ENCODE measurements at regions not wholly inside any gene's neighbourhood (a gene's known extent, or its start where the extent isn't known, plus 50 kb on each side); places are given as distances from the start of the nearest gene placed in this dataset.
"Not testable (repeated sequence)": the region's sequence is repeated elsewhere in the genome, so short reads cannot be mapped to it uniquely, and the experiment has no call there.

DNA sequence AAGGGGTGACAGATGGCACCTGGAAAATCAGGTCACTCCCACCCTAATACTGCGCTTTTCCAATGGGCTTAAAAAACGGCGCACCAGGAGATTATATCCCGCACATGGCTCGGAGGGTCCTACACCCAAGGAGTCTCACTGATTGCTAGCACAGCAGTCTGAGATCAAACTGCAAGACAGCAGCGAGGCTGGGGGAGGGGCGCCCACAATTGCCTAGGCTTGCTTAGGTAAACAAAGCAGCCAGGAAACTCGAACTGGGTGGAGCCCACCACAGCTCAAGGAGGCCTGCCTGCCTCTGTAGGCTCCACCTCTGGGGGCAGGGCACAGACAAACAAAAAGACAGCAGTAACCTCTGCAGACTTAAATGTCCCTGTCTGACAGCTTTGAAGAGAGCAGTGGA, 205.7 kb upstream of the HTR1E start:
- not testable (repeated sequence) for DNase-seq

DNA sequence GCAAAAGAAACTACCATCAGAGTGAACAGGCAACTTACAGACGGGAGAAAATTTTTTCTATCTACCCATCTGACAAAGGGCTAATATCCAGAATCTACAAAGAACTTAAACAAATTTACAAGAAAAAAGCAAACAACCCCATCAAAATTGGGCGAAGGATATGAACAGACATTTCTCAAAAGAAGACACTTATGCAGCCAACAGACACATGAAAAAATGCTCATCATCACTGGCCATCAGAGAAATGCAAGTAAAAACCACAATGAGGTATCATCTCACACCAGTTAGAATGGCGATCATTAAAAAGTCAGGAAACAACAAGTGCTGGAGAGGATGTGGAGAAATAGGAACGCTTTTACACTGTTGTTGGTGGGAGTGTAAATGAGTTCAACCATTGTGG, 206.6 kb upstream of the HTR1E start:
- not testable (repeated sequence) for DNase-seq

DNA sequence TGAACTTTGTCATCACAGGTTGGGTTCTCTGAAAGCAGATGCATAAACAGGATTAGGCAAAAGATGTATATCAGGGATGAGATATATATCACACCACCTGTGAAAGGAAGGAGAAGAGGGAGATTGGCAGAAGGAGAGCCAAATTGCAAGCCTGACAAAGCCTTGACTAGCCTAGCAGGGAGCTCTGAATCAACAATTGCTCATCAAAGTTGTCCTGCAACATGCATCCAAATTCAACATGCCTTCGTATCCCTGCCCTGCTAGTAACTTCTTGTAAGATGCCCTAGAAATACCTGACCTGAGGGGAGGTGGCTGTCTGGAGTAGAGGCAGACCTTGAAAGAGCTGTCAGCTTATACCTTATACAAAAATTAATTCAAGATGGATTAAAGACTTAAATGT, 207.1 kb upstream of the HTR1E start:
- DNase-seq, result no peak

DNA sequence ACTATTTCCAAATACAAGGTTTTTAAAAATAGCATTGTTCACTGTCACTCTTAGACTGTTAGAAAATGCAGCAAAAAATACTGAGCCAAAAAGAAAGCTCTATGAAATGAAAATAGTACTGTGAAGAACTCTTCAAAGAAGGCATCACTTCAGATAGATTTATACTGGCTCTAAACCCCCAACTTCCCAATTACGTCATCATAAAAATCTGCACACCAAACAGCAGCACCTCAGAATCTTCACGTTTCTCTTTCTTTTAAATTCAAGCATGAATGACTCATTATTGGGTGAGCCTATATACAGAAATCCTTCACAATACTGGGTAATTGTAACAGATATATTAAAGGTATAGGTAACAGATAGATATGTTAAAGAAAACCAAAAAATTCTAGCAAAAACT, 208.4 kb upstream of the HTR1E start:
- DNase-seq, result no peak

DNA sequence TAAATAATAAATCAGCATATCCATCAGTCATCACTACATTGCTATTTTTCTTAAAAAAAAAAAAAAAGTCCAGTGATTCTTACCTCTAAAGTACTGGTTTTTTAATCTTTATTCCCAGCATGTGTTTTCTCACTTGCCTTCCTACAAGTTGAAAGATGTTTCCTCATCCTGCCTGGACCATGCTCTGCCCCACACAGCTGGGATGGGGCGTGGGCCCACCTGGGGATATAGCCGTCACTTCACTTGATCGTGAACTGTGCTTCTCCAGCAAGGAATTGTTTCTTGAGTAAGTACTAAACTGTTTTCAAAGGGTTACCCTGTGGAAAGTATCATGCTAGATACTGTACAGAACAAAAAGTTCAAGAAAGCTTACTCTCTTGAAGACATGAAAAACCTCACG, 212.6 kb upstream of the HTR1E start:
- DNase-seq, result no peak

DNA sequence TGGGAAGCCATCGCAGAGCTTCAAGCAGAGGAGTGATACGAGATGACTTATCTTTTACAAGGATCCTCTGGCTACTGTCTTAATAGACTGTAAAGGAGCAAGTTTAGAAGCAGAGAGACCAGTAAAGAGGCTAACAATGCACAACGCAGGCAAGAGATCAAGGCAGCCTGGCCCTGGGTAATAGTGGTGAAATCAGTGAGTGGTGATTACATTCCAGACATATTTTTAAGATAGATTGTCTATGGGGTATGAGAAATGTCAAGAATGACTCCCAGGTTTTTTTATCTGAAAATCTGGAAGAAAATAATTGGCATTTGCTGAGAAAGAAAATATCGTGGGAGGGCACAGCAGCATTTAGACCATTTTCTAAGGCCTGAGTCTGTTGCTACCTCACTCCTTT, 213.6 kb upstream of the HTR1E start:
- DNase-seq, result no peak

DNA sequence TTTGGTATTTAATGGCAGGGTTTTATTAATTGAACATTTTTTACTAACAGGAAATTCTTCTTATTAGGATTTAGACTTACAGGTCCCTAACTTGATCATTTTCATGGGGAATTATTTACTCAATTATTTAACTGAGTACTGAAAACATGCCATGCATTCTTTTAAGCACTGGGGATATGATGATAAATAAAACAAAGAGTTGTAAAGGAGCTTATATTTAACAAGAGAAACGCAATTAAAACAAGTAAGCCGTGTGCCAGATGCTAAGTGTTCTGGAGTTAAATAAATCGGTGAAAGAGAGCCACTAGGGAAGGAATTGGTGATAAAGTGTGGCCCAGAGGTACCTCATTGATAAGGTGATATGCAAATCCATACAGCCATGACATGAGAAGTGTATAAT, 214.2 kb upstream of the HTR1E start:
- DNase-seq, result no peak

DNA sequence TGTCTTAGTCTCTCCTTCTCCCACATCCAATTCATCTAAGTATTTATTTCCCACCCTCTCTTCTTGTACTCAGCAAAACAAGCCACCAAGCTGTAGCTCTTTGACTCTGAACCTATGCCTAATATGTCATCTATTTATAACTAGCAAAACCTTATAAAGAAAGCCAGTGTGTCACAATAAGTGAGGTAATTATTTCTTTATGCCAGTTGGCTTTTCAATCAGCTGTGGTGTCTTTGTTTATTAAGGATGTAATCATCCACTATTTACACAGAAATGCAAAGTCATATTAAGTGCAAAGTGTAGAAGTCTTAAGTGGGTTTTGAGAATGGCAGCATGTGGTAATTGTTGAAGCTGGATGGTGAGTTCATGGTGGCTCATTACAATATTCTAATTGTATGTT, 215.2 kb upstream of the HTR1E start:
- DNase-seq, result no peak

DNA sequence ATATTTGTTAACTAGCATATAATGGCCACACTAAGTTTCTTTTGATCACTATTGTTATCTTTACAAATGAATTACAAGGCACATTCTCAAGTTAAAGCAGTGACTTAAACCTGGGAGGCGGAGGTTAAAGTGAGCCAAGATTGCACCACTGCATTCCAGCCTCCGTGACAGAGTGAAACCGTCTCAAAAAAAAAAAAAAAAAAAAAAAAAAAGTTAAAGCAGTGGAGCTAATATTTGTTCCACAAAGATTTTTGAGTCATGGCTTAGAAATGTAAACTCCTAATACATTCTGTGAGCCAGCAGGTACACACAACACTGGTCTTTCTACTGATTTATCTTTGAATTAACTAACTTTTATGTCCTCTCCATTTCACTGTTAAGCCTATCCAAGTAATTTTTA, 221.7 kb upstream of the HTR1E start:
- no peak for DNase-seq

DNA sequence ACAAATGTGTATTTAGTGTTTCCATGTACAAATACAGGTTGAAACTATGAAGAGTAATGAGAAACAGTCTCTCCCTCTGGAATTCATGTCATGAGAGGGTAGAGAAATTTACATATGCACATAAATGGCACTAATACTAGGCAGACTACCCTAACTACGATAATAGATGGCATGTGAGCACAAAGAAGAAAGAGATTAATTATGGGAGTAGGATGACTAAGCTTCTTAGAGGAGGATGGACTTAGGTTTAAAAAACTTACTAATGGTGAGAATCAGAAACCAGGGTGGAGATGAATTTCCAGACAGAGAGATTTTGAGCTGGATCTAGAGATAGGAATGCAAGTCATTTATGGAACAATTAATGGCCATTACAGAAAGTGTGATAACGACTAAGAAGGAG, 225.3 kb upstream of the HTR1E start:
- no peak for DNase-seq

DNA sequence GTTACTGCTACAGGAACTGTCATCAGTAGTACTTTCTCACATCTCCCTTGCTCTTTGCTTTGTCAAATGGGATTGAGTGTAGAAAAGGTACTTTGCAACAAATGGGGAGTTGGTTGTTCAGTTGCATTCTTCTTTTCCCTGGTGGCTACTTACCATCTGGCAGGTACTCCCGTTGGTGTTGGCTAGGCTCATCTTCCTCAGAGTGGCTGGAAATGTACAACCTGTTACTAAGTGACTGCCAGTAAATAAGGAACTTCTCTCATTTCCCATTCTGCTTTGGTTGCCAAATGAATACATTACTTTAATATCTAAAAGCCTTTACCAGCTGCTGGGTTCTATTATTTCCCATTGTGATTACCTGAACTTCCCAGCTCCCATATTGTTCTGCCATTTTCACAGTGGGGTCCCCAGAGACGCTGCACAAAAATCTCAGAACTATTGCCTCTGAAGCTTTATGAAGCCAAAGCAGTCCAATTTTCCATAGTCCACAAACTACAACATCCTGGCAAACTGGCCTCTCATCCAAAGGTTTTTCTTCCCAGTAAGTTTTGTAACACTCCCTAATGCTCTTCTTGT, 229.7 kb upstream of the HTR1E start:
- DNase-seq, result no peak

DNA sequence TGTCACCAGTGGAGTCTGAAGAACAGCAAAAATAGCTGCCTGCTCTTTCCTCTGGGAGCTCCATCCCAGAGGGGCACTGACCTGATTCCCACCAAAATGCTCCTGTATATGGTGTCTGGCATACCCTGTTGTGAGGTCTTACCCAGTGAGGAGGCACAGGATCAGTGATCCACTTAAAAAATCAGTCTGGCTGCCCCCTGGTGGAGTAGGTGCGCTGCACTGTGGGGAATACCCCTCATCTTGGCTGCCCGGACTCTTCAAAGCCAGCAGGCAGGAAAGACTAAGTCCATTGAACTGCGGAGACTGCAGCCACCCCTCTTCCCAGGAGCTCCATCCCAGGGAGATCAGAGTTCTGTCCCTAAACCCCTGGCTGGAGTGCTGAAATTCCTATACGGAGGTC, 230.9 kb upstream of the HTR1E start:
- no peak for DNase-seq

DNA sequence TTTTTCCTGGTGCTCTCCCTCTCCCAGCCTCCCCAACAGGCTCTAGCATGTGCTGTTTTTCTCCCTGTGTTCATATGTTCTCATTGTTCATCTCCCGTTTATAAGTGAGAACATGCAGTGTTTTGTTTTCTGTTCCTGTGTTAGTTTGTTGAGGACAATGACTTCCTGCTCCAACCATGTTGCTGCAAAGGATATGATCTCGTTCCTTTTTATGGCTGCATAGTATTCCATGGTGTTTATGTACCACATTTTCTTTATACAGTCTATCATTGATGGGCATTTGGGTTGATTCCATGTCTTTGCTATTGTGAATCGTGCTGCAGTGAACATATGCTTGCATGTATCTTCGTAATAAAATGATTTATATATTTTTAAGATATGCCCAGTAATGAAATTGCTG, 236.1 kb upstream of the HTR1E start:
- DNase-seq, result not testable (repeated sequence)

DNA sequence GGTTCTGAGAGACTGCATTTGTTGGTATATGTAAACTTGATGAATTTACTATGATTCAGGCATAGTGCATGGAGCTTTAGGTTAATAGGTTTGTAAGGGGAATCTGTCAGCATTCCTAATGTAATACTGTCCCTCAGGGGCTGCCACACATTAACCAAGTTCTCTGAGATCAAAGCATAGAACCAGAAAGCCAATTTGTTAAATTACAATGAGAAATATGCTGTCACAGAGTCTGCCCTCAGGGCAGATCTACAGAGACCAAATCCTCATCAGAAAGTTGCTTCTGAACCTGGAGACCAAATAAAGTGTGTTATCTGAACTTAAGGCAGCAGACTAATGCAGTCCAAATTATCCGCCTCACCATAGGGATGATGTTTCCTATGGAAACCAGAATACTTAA, 250.8 kb upstream of the HTR1E start:
- no peak for DNase-seq

DNA sequence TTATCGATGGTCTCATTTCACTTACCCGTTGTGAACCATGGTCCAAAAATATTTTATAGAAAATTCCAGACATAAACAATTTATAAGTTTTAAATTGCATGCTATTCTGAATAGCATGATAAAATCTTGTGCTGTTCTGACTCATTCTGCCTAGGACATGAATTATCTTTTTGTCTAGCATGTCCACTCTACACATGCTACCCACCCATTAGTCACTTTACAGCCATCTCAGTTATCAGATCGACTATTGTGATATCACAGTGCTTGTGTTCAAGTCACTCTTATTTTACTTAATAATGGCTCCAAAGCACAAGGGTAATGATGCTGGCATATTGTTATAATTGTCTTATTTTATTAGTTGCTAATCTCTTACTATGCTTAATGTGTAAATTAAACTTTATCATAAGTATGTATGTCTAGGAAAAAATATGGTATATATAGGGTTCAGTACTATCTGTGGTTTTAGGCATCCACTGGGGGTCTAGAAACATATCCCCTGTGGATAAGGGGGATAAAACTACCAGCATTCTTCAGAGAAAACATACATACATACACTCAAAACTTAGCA, 252.0 kb upstream of the HTR1E start:
- DNase-seq, result no peak

DNA sequence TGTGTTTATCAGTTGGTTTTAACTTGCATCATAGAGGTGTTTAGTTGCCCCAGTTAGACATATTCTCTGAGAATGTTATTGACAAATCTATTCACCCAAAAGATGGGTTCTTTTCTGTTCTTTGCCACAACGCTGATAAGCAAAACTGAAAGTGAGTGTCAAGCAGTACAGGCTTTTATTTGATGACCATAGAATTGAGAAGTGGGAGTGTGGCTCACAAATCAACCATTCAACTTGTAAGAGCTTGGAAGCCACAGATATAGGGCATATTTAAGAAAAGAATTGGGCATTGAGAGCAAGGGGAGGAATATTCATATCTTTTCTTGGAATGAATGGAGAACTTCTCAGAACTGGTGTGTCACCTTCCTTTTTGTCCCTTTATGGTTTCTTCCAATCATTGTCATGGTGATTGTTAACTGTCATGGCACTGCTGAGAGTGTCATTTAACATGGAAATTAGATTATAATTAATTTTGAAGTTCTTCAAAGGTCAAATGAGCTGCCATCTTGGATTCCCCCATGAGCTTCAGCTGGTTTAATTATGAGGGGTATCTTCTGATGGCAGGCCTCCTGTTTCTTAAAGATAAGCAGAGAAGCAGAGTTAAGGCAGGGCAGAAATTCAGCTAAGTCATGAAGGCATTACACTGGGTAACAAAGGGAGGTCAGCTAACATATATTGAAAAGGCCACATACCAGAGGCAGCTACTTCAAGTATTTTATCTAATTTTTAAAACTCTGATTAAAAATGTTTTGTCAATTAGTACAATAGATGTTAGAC, 254.0 kb upstream of the HTR1E start:
- DNase-seq, result no peak

DNA sequence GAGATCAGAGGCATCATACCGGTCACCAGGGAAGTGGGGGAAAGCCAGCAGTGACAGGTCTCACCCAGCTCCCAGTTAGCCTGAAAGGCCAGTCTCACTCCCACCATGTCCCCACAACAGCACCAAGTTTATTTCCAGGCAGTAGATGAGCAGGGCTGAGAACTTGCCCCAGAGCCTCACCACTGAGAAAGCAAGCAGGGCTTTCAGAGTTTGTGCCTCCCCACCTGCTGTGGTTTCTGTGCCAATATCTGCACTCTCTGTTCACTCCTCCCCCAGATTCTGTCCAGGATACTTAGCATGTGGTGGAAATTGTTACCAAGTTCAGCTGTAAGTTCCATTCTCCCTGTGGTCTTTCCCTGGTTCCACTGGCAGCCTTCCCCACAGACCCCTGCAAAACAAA, 255.0 kb upstream of the HTR1E start:
- DNase-seq, result no peak

DNA sequence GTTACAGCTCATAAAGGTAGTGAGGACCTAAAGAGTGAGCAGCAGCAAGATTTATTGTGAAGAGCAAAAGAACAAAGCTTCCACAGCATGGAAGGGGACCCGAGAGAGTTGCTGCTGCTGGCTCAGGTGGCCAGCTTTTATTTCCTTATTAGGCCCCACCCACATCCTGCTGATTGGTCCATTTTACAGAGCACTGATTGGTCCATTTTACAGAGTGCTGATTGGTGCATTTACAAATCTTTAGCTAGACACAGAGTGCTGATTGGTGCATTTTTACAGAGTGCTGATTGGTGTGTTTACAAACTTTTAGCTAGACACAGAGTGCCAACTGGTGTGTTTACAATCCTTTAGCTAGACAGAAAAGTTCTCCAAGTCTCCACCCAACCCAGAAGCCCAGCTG, 256.2 kb upstream of the HTR1E start:
- not testable (repeated sequence) for DNase-seq

DNA sequence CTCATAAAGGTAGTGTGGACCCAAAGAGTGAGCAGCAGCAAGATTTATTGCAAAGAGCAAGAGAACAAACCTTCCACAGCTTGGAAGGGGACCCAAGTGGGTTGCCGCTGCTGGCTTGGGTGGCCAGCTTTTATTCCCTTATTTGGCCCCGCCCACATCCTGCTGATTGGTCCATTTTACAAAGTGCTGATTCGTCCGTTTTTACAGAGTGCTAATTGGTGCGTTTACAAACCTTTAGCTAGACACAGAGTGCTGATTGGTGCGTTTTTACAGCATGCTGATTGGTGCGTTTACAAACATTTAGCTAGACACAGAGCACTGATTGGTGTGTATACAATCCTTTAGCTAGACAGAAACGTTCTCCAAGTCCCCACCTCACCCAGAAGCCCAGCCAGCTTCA, 265.2 kb upstream of the HTR1E start:
- DNase-seq, result not testable (repeated sequence)

DNA sequence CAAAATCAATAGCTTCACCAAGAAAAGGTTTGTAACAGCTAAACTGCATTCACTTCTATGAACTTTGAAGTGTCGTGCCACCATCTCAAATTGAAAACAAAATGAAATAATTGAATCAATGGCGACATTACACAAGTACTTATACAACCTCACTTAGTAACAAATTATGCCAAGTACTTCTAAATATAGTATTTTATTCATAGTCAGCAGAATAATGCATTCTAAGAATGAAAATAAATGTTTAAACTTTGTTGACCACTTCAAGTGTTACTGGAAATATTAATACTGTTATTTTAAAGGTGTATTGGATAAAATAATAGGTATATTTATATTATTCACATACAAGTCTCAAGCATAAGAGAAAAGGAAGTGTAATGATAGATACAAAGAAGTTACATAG, 280.1 kb upstream of the HTR1E start:
- no peak for DNase-seq

DNA sequence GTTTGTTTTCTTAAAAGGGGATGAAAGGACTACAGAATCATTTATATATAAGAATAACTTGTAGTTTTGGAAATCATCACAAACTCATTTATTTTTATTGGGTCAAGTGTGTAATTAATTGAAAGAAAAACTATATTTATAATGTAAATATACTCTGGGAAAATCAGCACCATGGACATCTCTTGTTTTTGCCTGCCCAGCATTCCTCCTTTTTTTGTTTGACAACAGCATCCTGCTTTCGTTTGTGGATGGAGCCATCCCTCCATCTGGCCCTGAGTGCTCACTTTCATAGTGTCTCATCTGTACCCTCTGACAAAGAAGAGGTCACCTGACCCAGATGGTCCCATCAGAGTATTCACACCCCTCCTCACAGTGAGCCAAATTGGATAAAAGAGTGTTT, 308.2 kb upstream of the HTR1E start:
- DNase-seq, result no peak

DNA sequence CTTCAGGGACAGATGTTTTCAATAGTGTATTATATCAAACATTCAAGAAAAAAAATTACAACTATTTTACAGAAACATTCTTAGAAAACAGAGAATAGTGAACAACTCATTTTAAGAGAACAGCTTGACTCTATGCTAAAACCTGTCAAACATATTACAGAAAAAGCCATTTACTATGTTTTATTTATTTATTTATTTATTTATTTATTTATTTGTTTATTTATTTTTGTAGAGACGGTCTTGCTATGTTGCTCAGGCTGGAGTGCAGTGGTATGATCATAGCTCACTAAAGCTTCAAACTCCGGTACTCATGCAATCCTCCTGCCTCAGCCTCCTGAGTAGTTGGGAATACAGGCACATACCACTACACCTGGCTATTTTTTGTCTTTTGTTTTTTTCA, 317.9 kb upstream of the HTR1E start:
- no peak for DNase-seq

DNA sequence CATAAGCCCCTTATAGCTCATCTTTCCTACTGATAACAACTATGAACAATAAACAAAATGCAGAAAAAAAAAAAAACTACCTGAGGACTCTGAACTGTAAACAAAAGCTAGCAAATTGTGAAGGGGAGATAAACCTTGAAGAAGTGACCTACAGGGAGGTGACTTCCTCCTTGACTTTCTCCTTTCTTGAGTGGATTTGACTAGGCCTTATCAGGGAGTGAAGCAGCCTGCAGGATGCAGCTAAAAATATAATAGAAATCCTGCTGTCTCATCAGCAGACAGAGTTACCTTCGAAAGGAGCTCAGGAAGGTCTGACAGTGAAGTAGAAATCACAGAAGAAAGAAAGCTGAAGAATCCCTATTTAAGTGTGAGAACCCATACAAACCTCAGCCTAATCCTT, 322.0 kb upstream of the HTR1E start:
- no peak for DNase-seq

DNA sequence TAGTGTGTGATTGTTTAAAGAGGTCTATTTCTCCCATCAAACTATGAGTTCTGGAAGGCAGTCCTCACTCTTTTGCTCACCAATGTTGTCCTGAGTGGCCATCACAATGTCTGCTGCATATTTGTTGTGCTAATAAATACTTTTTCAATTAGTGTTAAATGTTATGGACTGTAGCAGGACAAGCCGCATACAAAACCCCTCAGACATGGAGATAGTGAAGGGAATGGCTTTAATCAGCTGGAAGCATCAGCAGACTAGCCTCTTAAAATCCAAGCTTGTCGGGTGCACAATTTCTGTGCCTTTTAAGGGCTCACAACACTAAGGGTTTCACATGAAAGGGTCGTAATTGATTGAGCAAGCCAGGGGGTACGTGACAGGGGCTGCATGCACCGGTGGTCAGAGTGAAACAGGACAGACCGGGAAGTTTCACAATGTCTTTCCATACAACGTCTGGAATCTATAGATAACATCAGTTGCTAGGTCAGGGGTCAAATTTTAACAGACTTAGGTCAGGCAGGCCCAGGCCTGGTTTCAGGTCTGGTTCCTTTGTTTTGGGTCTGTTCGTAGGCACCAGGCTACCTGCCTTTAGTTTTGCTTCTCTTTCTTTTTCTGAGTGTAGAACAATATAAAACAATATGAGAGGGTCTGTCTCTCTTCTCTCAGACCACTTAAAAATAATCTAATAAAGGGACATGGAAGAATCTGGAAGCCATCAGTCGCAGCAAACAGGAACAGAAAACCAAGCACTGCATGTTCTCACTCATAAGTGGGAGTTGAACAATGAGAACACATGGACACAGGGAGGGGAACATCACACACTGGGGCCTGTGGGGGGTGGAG, 327.6 kb upstream of the HTR1E start:
- no peak for DNase-seq

Measured in dermis blood vessel endothelial cell (primary cell).